PC-3 (cell line): ENCODE measurements at regions not wholly inside any gene's neighbourhood (a gene's known extent, or its start where the extent isn't known, plus 50 kb on each side); places are given as distances from the start of the nearest gene placed in this dataset.

Source experiments
- ATAC-seq: fragments of 200-7000 bp; cut with Tn5 transposase; 2 replicates; pipeline ENCODE4 v1.9.1; 2020; ENCODE audit warnings: mild to moderate bottlenecking, moderate library complexity
- BruUV-seq: library from RNA; stranded (reverse); fragments of 400-500 nt; replicated peaks from 2 replicates; lab custom pipeline; 2021; lab: Mats Ljungman, UMichigan
- CTCF ChIA-PET: fragments of 300-600 bp; sonication (Branson Sonifier 250); formaldehyde crosslinking; loops from one replicate; lab custom pipeline; 2022; ENCODE audit warnings: antibody characterized with exemption; lab: Charles Lee
- POLR2A ChIA-PET: fragments of 300-600 bp; sonication (Branson Sonifier 250); formaldehyde crosslinking; loops from one replicate; lab custom pipeline; 2022; ENCODE audit warnings: antibody characterized with exemption; ENCODE audit not compliant: unreplicated experiment; lab: Charles Lee
- DNase-seq: peaks from one replicate; pipeline ENCODE4 v3.0.0-alpha.2; 2015
- H2AFZ ChIP-seq: fragments of 300-600 bp; sonication (generic); 2 replicates; pipeline ENCODE4 v1.6.0; 2016; ENCODE audit warnings: antibody characterized with exemption, low read length
- H3F3A ChIP-seq: fragments of 300-600 bp; sonication (generic); one replicate; pipeline ENCODE4 v1.6.0; 2017; ENCODE audit warnings: antibody characterized with exemption, low read length, control low read depth, mild to moderate bottlenecking; ENCODE audit not compliant: unreplicated experiment
- H3K27ac ChIP-seq: fragments of 300-600 bp; sonication (generic); 2 replicates; pipeline ENCODE4 v1.5.1; 2016; ENCODE audit warnings: mild to moderate bottlenecking, low read length
- H3K27me3 ChIP-seq: fragments of 300-600 bp; sonication (generic); 2 replicates; pipeline ENCODE4 v1.6.1; 2016; ENCODE audit warnings: low read length, mixed read lengths
- H3K36me3 ChIP-seq: fragments of 300-600 bp; sonication (generic); 2 replicates; pipeline ENCODE4 v1.6.1; 2016; ENCODE audit warnings: low read depth, mixed run types, low read length, mixed read lengths
- H3K4me1 ChIP-seq: fragments of 300-600 bp; sonication (generic); 2 replicates; pipeline ENCODE4 v1.5.1; 2016; ENCODE audit warnings: low read length; ENCODE audit not compliant: insufficient read depth
- H3K4me2 ChIP-seq: fragments of 300-600 bp; sonication (generic); 2 replicates; pipeline ENCODE4 v1.6.0; 2016; ENCODE audit warnings: low read length
- H3K4me3 ChIP-seq: fragments of 300-600 bp; sonication (generic); 2 replicates; pipeline ENCODE4 v1.5.1; 2016; ENCODE audit warnings: mild to moderate bottlenecking, low read length, mixed read lengths
- H3K79me2 ChIP-seq: fragments of 300-600 bp; sonication (generic); 2 replicates; pipeline ENCODE4 v1.6.1; 2017; ENCODE audit warnings: low read length, mixed read lengths
- H3K9ac ChIP-seq: fragments of 300-600 bp; sonication (generic); 2 replicates; pipeline ENCODE4 v1.6.0; 2016; ENCODE audit warnings: mild to moderate bottlenecking, low read length
- H3K9me2 ChIP-seq: fragments of 300-600 bp; sonication (generic); replicated peaks from 2 replicates; pipeline ENCODE4 v1.6.1; 2016; ENCODE audit warnings: mixed run types, low read length, mixed read lengths
- H3K9me3 ChIP-seq: fragments of 300-600 bp; sonication (generic); 2 replicates; pipeline ENCODE4 v1.6.1; 2016; ENCODE audit warnings: low read length, mixed read lengths
- H4K20me1 ChIP-seq: fragments of 300-600 bp; sonication (generic); 2 replicates; pipeline ENCODE4 v1.6.1; 2016; ENCODE audit warnings: low read length, mixed read lengths
- CTCF ChIP-seq: fragments of 300-600 bp; sonication (generic); conservative IDR thresholded peaks from 2 replicates; pipeline ENCODE4 v1.5.1; 2017; ENCODE audit warnings: antibody characterized with exemption, low read depth, mild to moderate bottlenecking, low read length
- EZH2 ChIP-seq: fragments of 300-600 bp; sonication (generic); IDR thresholded peaks from one replicate; pipeline ENCODE4 v1.6.1; 2017; ENCODE audit warnings: antibody characterized with exemption, mild to moderate bottlenecking, low read length; ENCODE audit not compliant: unreplicated experiment
- EZH2phosphoT487 ChIP-seq: fragments of 300-600 bp; sonication (generic); IDR thresholded peaks from 2 replicates; pipeline ENCODE4 v1.6.1; 2018; ENCODE audit warnings: mild to moderate bottlenecking, antibody characterized with exemption, low read length, borderline replicate concordance
- intact Hi-C: fragments of 100-400 bp; cut with micrococcal nuclease; formaldehyde crosslinking; loops from 2 replicates; pipeline ENCODE4 v1.9.0; 2023

DNA sequence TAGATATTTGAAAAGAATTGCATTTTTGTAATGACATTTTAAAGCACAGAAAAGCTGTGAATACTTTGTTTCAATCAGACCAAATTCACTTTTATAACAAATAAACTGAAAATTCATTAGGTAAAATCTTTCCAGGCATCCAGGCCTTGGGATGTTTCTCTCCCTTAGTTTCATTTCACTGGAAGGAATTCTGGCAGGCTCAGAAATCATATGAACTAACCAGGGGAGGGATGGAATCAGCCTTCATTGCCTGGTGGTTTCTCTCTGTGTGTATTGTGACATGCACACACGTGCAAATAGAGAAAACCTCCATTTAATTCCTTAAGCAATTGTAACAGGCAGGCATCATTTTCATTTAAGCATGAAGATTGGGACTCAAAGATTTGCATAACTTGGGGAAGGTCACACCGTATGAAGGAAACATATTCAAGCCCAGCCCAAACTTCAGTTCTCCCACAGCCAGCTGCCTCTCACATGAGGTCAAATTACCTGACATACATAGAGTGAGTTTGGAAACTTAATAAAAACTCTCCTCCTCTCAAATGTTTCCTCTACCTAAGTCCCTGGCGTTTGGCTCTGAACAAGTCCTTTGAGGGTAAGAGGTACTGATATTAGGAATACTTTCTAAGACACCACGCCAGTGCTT, 376.1 kb upstream of the MCTP2 start:
- H3K4me2 ChIP-seq = no peak overlapping the region
- H3K27me3 ChIP-seq = peaks cover 6% of the 10 kb centered on the region
- ChIA-PET POLR2A (no interaction called here), CTCF (no interaction called here)
- no TSS peak for BruUV-seq
- H3K9me2 ChIP-seq = no peaks in the 10 kb centered on the region
- no peaks in the 10 kb centered on the region for H3K9me3 ChIP-seq
- H3K4me3 ChIP-seq = no peak overlapping the region
- H3K9ac ChIP-seq = no peak overlapping the region
- H3K79me2 ChIP-seq = no peaks in the 10 kb centered on the region
- H2AFZ ChIP-seq = no peak overlapping the region
- H4K20me1 ChIP-seq = no peaks in the 10 kb centered on the region
- no peaks in the 10 kb centered on the region for H3K4me1 ChIP-seq
- DNase-seq (no peak), ATAC-seq (no peak)
- H3K36me3 ChIP-seq = no peaks in the 10 kb centered on the region
- TF ChIP-seq EZH2 = no peak
- no peak for TF ChIP-seq EZH2phosphoT487
- TF ChIP-seq CTCF = no peak
- no peak overlapping the region for H3K27ac ChIP-seq
- H3F3A ChIP-seq = no peaks in the 10 kb centered on the region
- intact Hi-C loops = no loop called here

DNA sequence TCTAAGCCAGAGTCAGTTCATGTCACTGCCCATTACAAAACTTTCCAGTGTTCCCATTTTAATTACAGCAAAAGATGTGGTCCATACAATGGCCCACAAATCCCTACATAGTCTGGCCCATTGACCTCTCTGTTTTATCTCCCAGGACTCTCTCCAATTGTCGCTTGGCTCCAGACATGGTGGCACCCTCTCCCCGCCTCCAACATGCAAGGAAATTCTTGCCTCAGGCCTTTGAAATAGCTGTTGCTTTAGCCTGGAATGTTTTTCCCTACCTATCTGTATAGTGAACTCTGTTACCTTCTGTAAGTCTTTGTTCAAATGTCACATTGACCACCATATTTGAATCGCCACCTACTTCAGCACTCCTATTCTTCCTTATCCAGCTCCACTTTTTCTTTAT, 377.3 kb upstream of the MCTP2 start:
- Histone ChIP-seq H3K9me2 (no peaks in the 10 kb centered on the region), H3K4me1 (no peaks in the 10 kb centered on the region), H3K9me3 (no peaks in the 10 kb centered on the region), H3F3A (no peaks in the 10 kb centered on the region), H3K27ac (no peak overlapping the region), H2AFZ (no peak overlapping the region), H3K79me2 (no peaks in the 10 kb centered on the region), H3K4me2 (no peak overlapping the region), H3K4me3 (no peak overlapping the region), H3K36me3 (no peaks in the 10 kb centered on the region), H3K27me3 (no peaks in the 10 kb centered on the region), H3K9ac (no peak overlapping the region), H4K20me1 (no peaks in the 10 kb centered on the region)
- no peak for ATAC-seq
- ChIA-PET CTCF (no interaction called here), POLR2A (no interaction called here)
- TF ChIP-seq EZH2 = no peak
- TF ChIP-seq EZH2phosphoT487 = no peak
- TF ChIP-seq CTCF = no peak
- intact Hi-C loops = no loop called here
- no TSS peak for BruUV-seq
- no peak for DNase-seq

GRCh38 chr15:93852761-93853160, 378.6 kb upstream of the MCTP2 start:
- intact Hi-C loops = no loop called here
- DNase-seq = peak; percentile 5
- no TSS peak for BruUV-seq
- TF ChIP-seq EZH2phosphoT487 (no peak), CTCF (no peak), EZH2 (no peak)
- Histone ChIP-seq H4K20me1 (no peaks in the 10 kb centered on the region), H3K79me2 (no peaks in the 10 kb centered on the region), H2AFZ (no peak overlapping the region), H3K4me2 (no peak overlapping the region), H3K4me3 (no peak overlapping the region), H3K27me3 (no peaks in the 10 kb centered on the region), H3K36me3 (no peaks in the 10 kb centered on the region), H3F3A (no peaks in the 10 kb centered on the region), H3K9me2 (no peaks in the 10 kb centered on the region), H3K9me3 (no peaks in the 10 kb centered on the region), H3K27ac (no peak overlapping the region), H3K4me1 (no peaks in the 10 kb centered on the region), H3K9ac (no peak overlapping the region)
- no peak for ATAC-seq
- ChIA-PET CTCF (no interaction called here), POLR2A (no interaction called here)
